ENCODE measurements at regions not wholly inside any gene's neighbourhood (a gene's known extent, or its start where the extent isn't known, plus 50 kb on each side); places are given as distances from the start of the nearest gene placed in this dataset.

- Mint-ChIP-seq H3K36me3 (ENCODE audit: unreplicated experiment) (no peaks in the 10 kb centered on the region), H3K4me3 (ENCODE audit: unreplicated experiment) (no peak overlapping the region), H3K4me1 (ENCODE audit: low read depth, unreplicated experiment) (no peaks in the 10 kb centered on the region), H3K27me3 (ENCODE audit: unreplicated experiment) (peaks cover 4% of the 10 kb centered on the region), H3K27ac (ENCODE audit: unreplicated experiment) (no peak overlapping the region), H3K9me3 (ENCODE audit: unreplicated experiment) (no peaks in the 10 kb centered on the region)
- no peak for DNase-seq
- TF ChIP-seq CTCF (IDR thresholded peaks at IDR 0.05; ENCODE audit: partially characterized antibody, unreplicated experiment): no peak
These were observed 155.2 kb upstream of the MYCN start for GRCh38 chr2:15784886-15785801.

GRCh38 chr2:15786003-15786654, 154.2 kb upstream of the MYCN start:
- Mint-ChIP-seq H3K27ac (ENCODE audit: unreplicated experiment) (no peak overlapping the region), H3K9me3 (ENCODE audit: unreplicated experiment) (no peaks in the 10 kb centered on the region), H3K4me1 (ENCODE audit: low read depth, unreplicated experiment) (no peaks in the 10 kb centered on the region), H3K36me3 (ENCODE audit: unreplicated experiment) (no peaks in the 10 kb centered on the region), H3K4me3 (ENCODE audit: unreplicated experiment) (no peak overlapping the region), H3K27me3 (ENCODE audit: unreplicated experiment) (peaks cover 4% of the 10 kb centered on the region)
- TF ChIP-seq CTCF (IDR thresholded peaks at IDR 0.05; ENCODE audit: partially characterized antibody, unreplicated experiment): no peak
- DNase-seq: no peak

- no peak overlapping the region for H3K4me3 Mint-ChIP-seq (ENCODE audit: unreplicated experiment)
- no peak overlapping the region for H3K27ac Mint-ChIP-seq (ENCODE audit: unreplicated experiment)
- no peaks in the 10 kb centered on the region for H3K4me1 Mint-ChIP-seq (ENCODE audit: low read depth, unreplicated experiment)
- no peak for TF ChIP-seq CTCF (IDR thresholded peaks at IDR 0.05; ENCODE audit: partially characterized antibody, unreplicated experiment)
- DNase-seq: no peak
- no peaks in the 10 kb centered on the region for H3K36me3 Mint-ChIP-seq (ENCODE audit: unreplicated experiment)
- peaks cover 4% of the 10 kb centered on the region for H3K27me3 Mint-ChIP-seq (ENCODE audit: unreplicated experiment)
- H3K9me3 Mint-ChIP-seq (ENCODE audit: unreplicated experiment): no peaks in the 10 kb centered on the region
These were observed 153.4 kb upstream of the MYCN start for GRCh38 chr2:15786901-15787300.

- no peak for DNase-seq
- Mint-ChIP-seq H3K36me3 (ENCODE audit: unreplicated experiment) (no peaks in the 10 kb centered on the region), H3K4me1 (ENCODE audit: low read depth, unreplicated experiment) (no peaks in the 10 kb centered on the region), H3K9me3 (ENCODE audit: unreplicated experiment) (no peaks in the 10 kb centered on the region), H3K4me3 (ENCODE audit: unreplicated experiment) (peak overlapping the region; percentile 6), H3K27ac (ENCODE audit: unreplicated experiment) (no peak overlapping the region), H3K27me3 (ENCODE audit: unreplicated experiment) (peaks cover 4% of the 10 kb centered on the region)
- no peak for TF ChIP-seq CTCF (IDR thresholded peaks at IDR 0.05; ENCODE audit: partially characterized antibody, unreplicated experiment)
These were observed 152.6 kb upstream of the MYCN start for GRCh38 chr2:15787535-15788454.
